HEK293 (cell line): ENCODE measurements at regions not wholly inside any gene's neighbourhood (a gene's known extent, or its start where the extent isn't known, plus 50 kb on each side); places are given as distances from the start of the nearest gene placed in this dataset.

ENCODE experiments used
- CTCF ChIA-PET: fragments of 350-600 bp; formaldehyde crosslinking; extraction: SDS; loops from one replicate; lab custom pipeline; 2021; ENCODE audit warnings: antibody characterized with exemption; lab: Yijun Ruan, JAX
- POLR2A ChIA-PET: fragments of 300-600 bp; formaldehyde crosslinking; extraction: SDS; loops from one replicate; lab custom pipeline; 2020; ENCODE audit warnings: antibody characterized with exemption, inconsistent platforms; lab: Yijun Ruan, JAX
- H3K27ac ChIP-seq: fragments of 200-500 bp; sonication (Bioruptor generic); 2 replicates; pipeline ENCODE4 v1.5.1; 2014; ENCODE audit warnings: low read depth, low read length, control low read depth, inconsistent platforms; ENCODE audit errors: extremely low read depth
- H3K36me3 ChIP-seq, 2 experiments: fragments of 200-500 bp in 1 of 2; sonication (Bioruptor generic) in 1 of 2; 1 replicate in 1 of 2; 2 replicates in 1 of 2; pipeline ENCODE4 v1.5.1; 2014 to 2017; ENCODE audit warnings: inconsistent platforms in 2 of 2, low read length in 2 of 2; ENCODE audit not compliant: control insufficient read depth in 2 of 2, insufficient read depth in 1 of 2
- H3K4me1 ChIP-seq: fragments of 200-500 bp; sonication (Bioruptor generic); 2 replicates; pipeline ENCODE4 v1.5.1; 2014; ENCODE audit warnings: mild to moderate bottlenecking, low read length, inconsistent platforms; ENCODE audit not compliant: control insufficient read depth, insufficient read depth
- H3K4me3 ChIP-seq: 2 replicates; pipeline ENCODE4 v1.5.1; 2011; ENCODE audit warnings: low read depth, mild to moderate bottlenecking, control low read depth, low read length, moderate library complexity
- H3K9me3 ChIP-seq: fragments of 200-500 bp; sonication (Bioruptor generic); 2 replicates; pipeline ENCODE4 v1.5.1; 2014; ENCODE audit warnings: low read depth, low read length, inconsistent platforms; ENCODE audit not compliant: control insufficient read depth, insufficient read depth
- KLF1 ChIP-seq: fragments of 450-650 bp; formaldehyde crosslinking; IDR thresholded peaks from 2 replicates; pipeline ENCODE4 v1.5.1; 2016; ENCODE audit warnings: missing biosample characterization, missing genetic modification characterization
- KLF16 ChIP-seq: fragments of 450-650 bp; formaldehyde crosslinking; IDR thresholded peaks from 2 replicates; pipeline ENCODE4 v1.5.1; 2017; ENCODE audit warnings: missing biosample characterization, missing genetic modification characterization
- MYNN ChIP-seq: fragments of 450-650 bp; formaldehyde crosslinking; IDR thresholded peaks from 2 replicates; pipeline ENCODE4 v1.5.1; 2016; ENCODE audit warnings: missing biosample characterization, missing genetic modification characterization, borderline replicate concordance
- SALL2 ChIP-seq: fragments of 450-650 bp; formaldehyde crosslinking; IDR thresholded peaks from 2 replicates; pipeline ENCODE4 v1.5.0; 2017; ENCODE audit warnings: missing biosample characterization, mild to moderate bottlenecking, missing genetic modification characterization, borderline replicate concordance
- YY1 ChIP-seq: fragments of 450-650 bp; formaldehyde crosslinking; IDR thresholded peaks from 2 replicates; pipeline ENCODE4 v1.5.1; 2018; ENCODE audit warnings: missing biosample characterization, missing genetic modification characterization
- ZNF23 ChIP-seq: fragments of 450-650 bp; formaldehyde crosslinking; IDR thresholded peaks from 2 replicates; pipeline ENCODE4 v1.5.1; 2016; ENCODE audit warnings: missing biosample characterization, missing genetic modification characterization, borderline replicate concordance
- ZNF366 ChIP-seq: fragments of 450-650 bp; formaldehyde crosslinking; conservative IDR thresholded peaks from 2 replicates; pipeline ENCODE4 v1.5.1; 2016; ENCODE audit warnings: missing biosample characterization, missing genetic modification characterization
- ZNF394 ChIP-seq: fragments of 450-650 bp; formaldehyde crosslinking; IDR thresholded peaks from 2 replicates; pipeline ENCODE4 v1.5.1; 2016; ENCODE audit warnings: missing biosample characterization, missing genetic modification characterization, mild to moderate bottlenecking, moderate library complexity, borderline replicate concordance
- ZNF610 ChIP-seq: fragments of 450-650 bp; formaldehyde crosslinking; IDR thresholded peaks from 2 replicates; pipeline ENCODE4 v1.5.1; 2016; ENCODE audit warnings: missing biosample characterization, missing genetic modification characterization, borderline replicate concordance
- ZNF621 ChIP-seq: fragments of 450-650 bp; formaldehyde crosslinking; IDR thresholded peaks from 2 replicates; pipeline ENCODE4 v1.5.1; 2017; ENCODE audit warnings: missing biosample characterization, missing genetic modification characterization
- ZNF624 ChIP-seq: fragments of 450-650 bp; formaldehyde crosslinking; IDR thresholded peaks from 2 replicates; pipeline ENCODE4 v1.5.1; 2017; ENCODE audit warnings: missing biosample characterization, missing genetic modification characterization
- ZNF692 ChIP-seq: fragments of 450-650 bp; formaldehyde crosslinking; IDR thresholded peaks from 2 replicates; pipeline ENCODE4 v1.5.1; 2016; ENCODE audit warnings: missing biosample characterization, missing genetic modification characterization
- ZNF776 ChIP-seq: fragments of 450-650 bp; formaldehyde crosslinking; IDR thresholded peaks from 2 replicates; pipeline ENCODE4 v1.5.0; 2017; ENCODE audit warnings: missing biosample characterization, missing genetic modification characterization, borderline replicate concordance
- ZNF785 ChIP-seq: fragments of 450-650 bp; formaldehyde crosslinking; IDR thresholded peaks from 2 replicates; pipeline ENCODE4 v1.5.1; 2016; ENCODE audit warnings: missing biosample characterization, missing genetic modification characterization
- ZNF837 ChIP-seq: fragments of 450-650 bp; formaldehyde crosslinking; IDR thresholded peaks from 2 replicates; pipeline ENCODE4 v1.5.1; 2016; ENCODE audit warnings: missing biosample characterization, missing genetic modification characterization
- ZSCAN18 ChIP-seq: fragments of 450-650 bp; formaldehyde crosslinking; IDR thresholded peaks from 2 replicates; pipeline ENCODE4 v1.5.1; 2016; ENCODE audit warnings: missing biosample characterization, missing genetic modification characterization
- ZSCAN30 ChIP-seq: fragments of 450-650 bp; IDR thresholded peaks from 2 replicates; pipeline ENCODE4 v1.5.1; 2018; ENCODE audit warnings: missing biosample characterization, mild to moderate bottlenecking, missing genetic modification characterization, moderate library complexity
- ZXDB ChIP-seq: fragments of 450-650 bp; formaldehyde crosslinking; IDR thresholded peaks from 2 replicates; pipeline ENCODE4 v1.5.1; 2016; ENCODE audit warnings: missing biosample characterization, missing genetic modification characterization
- TF ChIP-seq, protein P1 (sequence below): fragments of 450-650 bp; formaldehyde crosslinking; IDR thresholded peaks from 2 replicates; pipeline ENCODE4 v1.5.1; 2016; ENCODE audit warnings: missing biosample characterization, missing genetic modification characterization, borderline replicate concordance
- TF ChIP-seq, protein P2 (sequence below): fragments of 450-650 bp; formaldehyde crosslinking; IDR thresholded peaks from 2 replicates; pipeline ENCODE4 v1.5.1; 2017; ENCODE audit warnings: missing biosample characterization, missing genetic modification characterization
- TF ChIP-seq, protein P3 (sequence below): fragments of 450-650 bp; formaldehyde crosslinking; IDR thresholded peaks from 2 replicates; pipeline ENCODE4 v1.5.1; 2016; ENCODE audit warnings: missing biosample characterization, missing genetic modification characterization
- TF ChIP-seq, protein P4 (sequence below): fragments of 450-650 bp; formaldehyde crosslinking; IDR thresholded peaks from 2 replicates; pipeline ENCODE4 v1.5.1; 2016; ENCODE audit warnings: missing biosample characterization, missing genetic modification characterization

GRCh38 chr18:64405161-64405560, 256.3 kb upstream of the LINC00305 start:
- ChIA-PET CTCF (no interaction called here), POLR2A (no interaction called here)
- no peaks in the 10 kb centered on the region for H3K9me3 ChIP-seq
- H3K4me1 ChIP-seq, result no peaks in the 10 kb centered on the region
- no peak overlapping the region for H3K4me3 ChIP-seq
- no peak overlapping the region for H3K27ac ChIP-seq
- TF ChIP-seq ZNF366 (no peak), YY1 (tag by site-specific recombination) (no peak)
- TF ChIP-seq, protein P1, sequence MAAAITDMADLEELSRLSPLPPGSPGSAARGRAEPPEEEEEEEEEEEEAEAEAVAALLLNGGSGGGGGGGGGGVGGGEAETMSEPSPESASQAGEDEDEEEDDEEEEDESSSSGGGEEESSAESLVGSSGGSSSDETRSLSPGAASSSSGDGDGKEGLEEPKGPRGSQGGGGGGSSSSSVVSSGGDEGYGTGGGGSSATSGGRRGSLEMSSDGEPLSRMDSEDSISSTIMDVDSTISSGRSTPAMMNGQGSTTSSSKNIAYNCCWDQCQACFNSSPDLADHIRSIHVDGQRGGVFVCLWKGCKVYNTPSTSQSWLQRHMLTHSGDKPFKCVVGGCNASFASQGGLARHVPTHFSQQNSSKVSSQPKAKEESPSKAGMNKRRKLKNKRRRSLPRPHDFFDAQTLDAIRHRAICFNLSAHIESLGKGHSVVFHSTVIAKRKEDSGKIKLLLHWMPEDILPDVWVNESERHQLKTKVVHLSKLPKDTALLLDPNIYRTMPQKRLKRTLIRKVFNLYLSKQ, result no peak
- TF ChIP-seq, protein P2, sequence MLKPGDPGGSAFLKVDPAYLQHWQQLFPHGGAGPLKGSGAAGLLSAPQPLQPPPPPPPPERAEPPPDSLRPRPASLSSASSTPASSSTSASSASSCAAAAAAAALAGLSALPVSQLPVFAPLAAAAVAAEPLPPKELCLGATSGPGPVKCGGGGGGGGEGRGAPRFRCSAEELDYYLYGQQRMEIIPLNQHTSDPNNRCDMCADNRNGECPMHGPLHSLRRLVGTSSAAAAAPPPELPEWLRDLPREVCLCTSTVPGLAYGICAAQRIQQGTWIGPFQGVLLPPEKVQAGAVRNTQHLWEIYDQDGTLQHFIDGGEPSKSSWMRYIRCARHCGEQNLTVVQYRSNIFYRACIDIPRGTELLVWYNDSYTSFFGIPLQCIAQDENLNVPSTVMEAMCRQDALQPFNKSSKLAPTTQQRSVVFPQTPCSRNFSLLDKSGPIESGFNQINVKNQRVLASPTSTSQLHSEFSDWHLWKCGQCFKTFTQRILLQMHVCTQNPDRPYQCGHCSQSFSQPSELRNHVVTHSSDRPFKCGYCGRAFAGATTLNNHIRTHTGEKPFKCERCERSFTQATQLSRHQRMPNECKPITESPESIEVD (tag by site-specific recombination), result no peak
- TF ChIP-seq, all 188 proteins: peak for 0
- no peaks in the 10 kb centered on the region for H3K36me3 ChIP-seq

DNA sequence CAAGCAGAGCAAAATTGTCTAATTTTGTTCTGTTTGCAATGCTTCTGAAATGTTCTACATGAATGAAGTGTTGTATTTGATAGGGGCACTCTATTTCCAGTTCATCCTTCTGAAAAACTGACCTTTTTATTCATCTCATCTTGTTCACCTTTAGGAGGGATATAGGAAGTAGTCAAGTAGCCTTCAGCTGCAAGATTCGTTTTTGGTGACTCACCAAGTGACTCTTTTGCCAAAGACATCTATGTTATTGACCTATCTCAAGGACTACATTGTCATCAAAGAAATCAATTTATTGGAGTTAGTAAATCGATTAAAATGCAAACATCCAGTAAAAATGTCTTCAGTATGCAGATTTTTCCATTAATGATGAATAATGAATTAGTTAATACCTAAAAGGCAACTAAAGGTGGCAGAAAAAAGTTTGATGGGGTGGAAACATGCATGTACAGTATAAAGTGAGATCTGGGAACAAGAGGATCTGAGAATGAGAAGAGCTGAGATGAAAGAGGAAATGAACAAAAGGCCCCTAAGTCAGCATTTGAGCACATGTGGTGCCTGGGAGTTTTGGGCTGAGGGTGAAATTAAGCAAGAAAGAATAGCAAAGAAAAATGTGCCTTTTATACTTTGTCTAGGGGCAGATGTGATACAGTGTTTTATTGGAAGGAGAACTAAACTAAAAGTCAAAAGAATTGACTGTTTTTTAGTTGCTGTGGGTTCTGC, 255.1 kb upstream of the LINC00305 start:
- H3K36me3 ChIP-seq, result no peaks in the 10 kb centered on the region
- no peaks in the 10 kb centered on the region for H3K4me1 ChIP-seq
- CTCF ChIA-PET, result interaction anchor here (1.2 kb wide), 1 partner anchor 13 kb away, joined by 3 read pairs; no protein-coding TSS in a partner anchor
- no peak overlapping the region for H3K27ac ChIP-seq
- no peak overlapping the region for H3K4me3 ChIP-seq
- POLR2A ChIA-PET, result no interaction called here
- H3K9me3 ChIP-seq, result no peaks in the 10 kb centered on the region
- TF ChIP-seq ZXDB (no peak), ZSCAN30 (tag by site-specific recombination) (no peak), ZNF692 (tag by site-specific recombination) (no peak), MYNN (tag by site-specific recombination) (no peak), ZNF785 (tag by site-specific recombination) (no peak), ZNF610 (tag by site-specific recombination) (no peak), KLF1 (tag by site-specific recombination) (no peak), ZNF776 (tag by site-specific recombination) (no peak), KLF16 (tag by site-specific recombination) (no peak), ZNF621 (no peak)

GRCh38 chr18:64402636-64403035, 253.7 kb upstream of the LINC00305 start:
- ChIA-PET POLR2A (no interaction called here), CTCF (interaction anchor here (1.2 kb wide), 1 partner anchor 12 kb away, joined by 3 read pairs; no protein-coding TSS in a partner anchor)
- no peak overlapping the region for H3K4me3 ChIP-seq
- H3K27ac ChIP-seq, result no peak overlapping the region
- no peaks in the 10 kb centered on the region for H3K36me3 ChIP-seq
- H3K9me3 ChIP-seq, result no peaks in the 10 kb centered on the region
- H3K4me1 ChIP-seq, result no peaks in the 10 kb centered on the region
- no peak for TF ChIP-seq ZNF23 (tag by site-specific recombination)
- no peak for TF ChIP-seq ZNF837 (tag by site-specific recombination)
- TF ChIP-seq SALL2 (tag by site-specific recombination), result no peak
- TF ChIP-seq ZSCAN18 (tag by site-specific recombination), result no peak
- no peak for TF ChIP-seq KLF1 (tag by site-specific recombination)
- TF ChIP-seq, protein P3, sequence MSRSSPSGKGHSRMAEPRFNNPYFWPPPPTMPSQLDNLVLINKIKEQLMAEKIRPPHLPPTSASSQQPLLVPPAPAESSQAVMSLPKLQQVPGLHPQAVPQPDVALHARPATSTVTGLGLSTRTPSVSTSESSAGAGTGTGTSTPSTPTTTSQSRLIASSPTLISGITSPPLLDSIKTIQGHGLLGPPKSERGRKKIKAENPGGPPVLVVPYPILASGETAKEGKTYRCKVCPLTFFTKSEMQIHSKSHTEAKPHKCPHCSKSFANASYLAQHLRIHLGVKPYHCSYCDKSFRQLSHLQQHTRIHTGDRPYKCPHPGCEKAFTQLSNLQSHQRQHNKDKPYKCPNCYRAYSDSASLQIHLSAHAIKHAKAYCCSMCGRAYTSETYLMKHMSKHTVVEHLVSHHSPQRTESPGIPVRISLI (tag by site-specific recombination), result no peak
- no peak for TF ChIP-seq ZNF624
- no peak for TF ChIP-seq ZNF394 (tag by site-specific recombination)
- TF ChIP-seq, protein P4, sequence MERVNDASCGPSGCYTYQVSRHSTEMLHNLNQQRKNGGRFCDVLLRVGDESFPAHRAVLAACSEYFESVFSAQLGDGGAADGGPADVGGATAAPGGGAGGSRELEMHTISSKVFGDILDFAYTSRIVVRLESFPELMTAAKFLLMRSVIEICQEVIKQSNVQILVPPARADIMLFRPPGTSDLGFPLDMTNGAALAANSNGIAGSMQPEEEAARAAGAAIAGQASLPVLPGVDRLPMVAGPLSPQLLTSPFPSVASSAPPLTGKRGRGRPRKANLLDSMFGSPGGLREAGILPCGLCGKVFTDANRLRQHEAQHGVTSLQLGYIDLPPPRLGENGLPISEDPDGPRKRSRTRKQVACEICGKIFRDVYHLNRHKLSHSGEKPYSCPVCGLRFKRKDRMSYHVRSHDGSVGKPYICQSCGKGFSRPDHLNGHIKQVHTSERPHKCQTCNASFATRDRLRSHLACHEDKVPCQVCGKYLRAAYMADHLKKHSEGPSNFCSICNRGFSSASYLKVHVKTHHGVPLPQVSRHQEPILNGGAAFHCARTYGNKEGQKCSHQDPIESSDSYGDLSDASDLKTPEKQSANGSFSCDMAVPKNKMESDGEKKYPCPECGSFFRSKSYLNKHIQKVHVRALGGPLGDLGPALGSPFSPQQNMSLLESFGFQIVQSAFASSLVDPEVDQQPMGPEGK (tag by site-specific recombination), result no peak
